ENCODE measurements at regions not wholly inside any gene's neighbourhood (a gene's known extent, or its start where the extent isn't known, plus 50 kb on each side); places are given as distances from the start of the nearest gene placed in this dataset.
A peak's percentile ranks its signal among the peaks of the same experiment; 100 is the strongest.

DNA sequence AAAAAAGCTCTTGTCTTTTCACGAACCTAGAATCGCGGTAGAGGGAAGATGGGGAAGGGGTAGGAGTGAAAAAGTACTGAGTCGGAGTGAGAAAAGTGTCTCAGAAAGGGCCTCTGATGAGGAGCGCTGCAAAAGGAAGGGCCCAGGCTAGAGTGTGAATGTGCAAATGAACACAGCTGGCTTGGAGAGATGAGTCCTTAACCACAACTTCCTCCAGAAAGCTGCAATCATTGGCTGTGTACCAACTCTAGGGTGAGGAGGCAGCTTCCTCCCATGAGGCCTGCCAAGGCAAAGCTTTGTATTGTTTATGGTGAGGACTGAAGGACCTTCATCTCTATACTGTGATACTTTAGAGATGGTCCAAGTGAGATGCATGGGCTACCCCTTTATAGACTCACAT lies 566.9 kb upstream of the ANO5 start:
- Histone ChIP-seq H3K27ac (no peak overlapping the region), H3K27me3 (no peaks in the 10 kb centered on the region), H3K4me1 (ENCODE audit: low read depth) (no peaks in the 10 kb centered on the region), H3K4me3 (no peak overlapping the region), H3K36me3 (no peaks in the 10 kb centered on the region), H3K9me3 (ENCODE audit: low read depth) (no peaks in the 10 kb centered on the region)
- TF ChIP-seq, protein P1, sequence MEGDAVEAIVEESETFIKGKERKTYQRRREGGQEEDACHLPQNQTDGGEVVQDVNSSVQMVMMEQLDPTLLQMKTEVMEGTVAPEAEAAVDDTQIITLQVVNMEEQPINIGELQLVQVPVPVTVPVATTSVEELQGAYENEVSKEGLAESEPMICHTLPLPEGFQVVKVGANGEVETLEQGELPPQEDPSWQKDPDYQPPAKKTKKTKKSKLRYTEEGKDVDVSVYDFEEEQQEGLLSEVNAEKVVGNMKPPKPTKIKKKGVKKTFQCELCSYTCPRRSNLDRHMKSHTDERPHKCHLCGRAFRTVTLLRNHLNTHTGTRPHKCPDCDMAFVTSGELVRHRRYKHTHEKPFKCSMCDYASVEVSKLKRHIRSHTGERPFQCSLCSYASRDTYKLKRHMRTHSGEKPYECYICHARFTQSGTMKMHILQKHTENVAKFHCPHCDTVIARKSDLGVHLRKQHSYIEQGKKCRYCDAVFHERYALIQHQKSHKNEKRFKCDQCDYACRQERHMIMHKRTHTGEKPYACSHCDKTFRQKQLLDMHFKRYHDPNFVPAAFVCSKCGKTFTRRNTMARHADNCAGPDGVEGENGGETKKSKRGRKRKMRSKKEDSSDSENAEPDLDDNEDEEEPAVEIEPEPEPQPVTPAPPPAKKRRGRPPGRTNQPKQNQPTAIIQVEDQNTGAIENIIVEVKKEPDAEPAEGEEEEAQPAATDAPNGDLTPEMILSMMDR (IDR thresholded peaks at IDR 0.05; ENCODE audit: low read depth, low read length) = no peak
- peak in 1 of 2 donors; percentile 0 for DNase-seq (ENCODE audit: low read depth in 1 of 2, low spot score in 1 of 2)

DNA sequence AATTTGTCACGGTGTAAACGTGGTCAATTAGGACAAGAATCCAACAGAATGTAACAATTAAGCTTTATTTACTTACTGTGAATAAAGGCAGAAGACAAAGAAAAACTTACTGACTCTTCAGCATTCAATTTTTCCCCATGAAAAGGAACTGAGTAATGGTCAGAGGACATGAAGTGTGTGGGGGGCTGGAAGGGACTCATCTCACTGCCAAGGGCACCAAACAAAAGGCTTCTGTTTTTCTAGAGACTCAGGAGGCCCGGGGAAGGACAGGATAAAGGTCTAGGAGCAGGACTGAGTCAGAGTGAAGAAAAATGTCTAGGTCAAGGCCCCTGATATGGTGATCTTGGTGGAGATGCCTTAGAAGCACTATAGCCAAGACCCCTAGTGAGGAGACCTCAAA lies 564.2 kb upstream of the ANO5 start:
- H3K9me3 ChIP-seq (ENCODE audit: low read depth) = no peaks in the 10 kb centered on the region
- H3K4me3 ChIP-seq = no peak overlapping the region
- no peaks in the 10 kb centered on the region for H3K27me3 ChIP-seq
- no peaks in the 10 kb centered on the region for H3K36me3 ChIP-seq
- no peaks in the 10 kb centered on the region for H3K4me1 ChIP-seq (ENCODE audit: low read depth)
- TF ChIP-seq, protein P1 (IDR thresholded peaks at IDR 0.05; ENCODE audit: low read depth, low read length) = no peak
- no peak for DNase-seq (ENCODE audit: low read depth in 1 of 2, low spot score in 1 of 2)
- no peak overlapping the region for H3K27ac ChIP-seq

DNA sequence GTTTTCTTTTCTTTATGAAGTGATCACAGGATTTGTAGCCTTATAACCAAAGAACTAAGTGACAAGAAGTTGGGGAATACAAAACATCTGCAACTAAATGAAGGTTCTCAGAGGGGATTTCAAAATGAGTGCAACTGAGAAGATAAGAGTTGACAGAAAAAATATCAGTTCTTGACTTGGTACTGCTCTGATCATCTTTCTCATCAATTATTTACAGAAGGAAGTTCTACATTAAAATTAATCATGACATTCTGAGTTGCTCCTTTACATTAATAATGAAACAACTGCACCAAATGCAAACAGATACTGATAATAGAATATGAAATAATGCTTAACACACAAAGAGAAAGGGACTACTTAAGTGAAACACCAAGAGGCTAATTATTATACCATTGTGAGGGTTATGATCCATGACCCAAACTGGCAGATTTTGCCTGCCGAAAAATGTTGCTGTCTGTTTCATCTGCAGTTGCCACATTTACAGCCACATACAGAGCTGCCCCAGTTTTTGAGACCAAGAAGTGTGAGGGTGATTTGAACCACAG lies 561.9 kb upstream of the ANO5 start:
- H3K4me1 ChIP-seq (ENCODE audit: low read depth) = no peaks in the 10 kb centered on the region
- no peaks in the 10 kb centered on the region for H3K27me3 ChIP-seq
- DNase-seq (ENCODE audit: low read depth in 1 of 2, low spot score in 1 of 2) = no peak
- no peak overlapping the region for H3K27ac ChIP-seq
- TF ChIP-seq, protein P1 (IDR thresholded peaks at IDR 0.05; ENCODE audit: low read depth, low read length) = no peak
- H3K9me3 ChIP-seq (ENCODE audit: low read depth) = no peaks in the 10 kb centered on the region
- H3K36me3 ChIP-seq = no peaks in the 10 kb centered on the region
- H3K4me3 ChIP-seq = no peak overlapping the region

DNA sequence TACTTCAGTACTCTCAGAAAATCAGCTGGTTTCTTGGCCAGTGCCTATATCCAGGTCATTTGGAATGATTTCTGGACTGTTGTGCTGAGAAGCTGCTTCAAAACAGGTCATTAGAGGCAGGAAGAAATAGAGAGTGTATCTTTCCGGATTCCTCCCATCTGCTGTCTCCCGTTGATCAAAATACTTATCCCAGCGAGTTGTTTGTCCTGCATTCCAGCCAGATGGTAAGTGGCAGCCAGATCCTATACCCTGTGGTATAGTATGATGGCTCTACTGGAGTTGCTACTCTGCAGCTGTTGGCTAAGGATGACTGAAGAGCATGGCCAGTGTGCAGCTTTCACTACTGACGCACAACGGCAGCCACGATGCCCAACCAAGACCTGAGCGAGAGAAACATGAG lies 560.9 kb upstream of the ANO5 start:
- H3K27ac ChIP-seq = no peak overlapping the region
- H3K27me3 ChIP-seq = no peaks in the 10 kb centered on the region
- H3K4me1 ChIP-seq (ENCODE audit: low read depth) = no peaks in the 10 kb centered on the region
- TF ChIP-seq, protein P1 (IDR thresholded peaks at IDR 0.05; ENCODE audit: low read depth, low read length) = no peak
- no peak for DNase-seq (ENCODE audit: low read depth in 1 of 2, low spot score in 1 of 2)
- no peak overlapping the region for H3K4me3 ChIP-seq
- H3K9me3 ChIP-seq (ENCODE audit: low read depth) = no peaks in the 10 kb centered on the region
- H3K36me3 ChIP-seq = no peaks in the 10 kb centered on the region

DNA sequence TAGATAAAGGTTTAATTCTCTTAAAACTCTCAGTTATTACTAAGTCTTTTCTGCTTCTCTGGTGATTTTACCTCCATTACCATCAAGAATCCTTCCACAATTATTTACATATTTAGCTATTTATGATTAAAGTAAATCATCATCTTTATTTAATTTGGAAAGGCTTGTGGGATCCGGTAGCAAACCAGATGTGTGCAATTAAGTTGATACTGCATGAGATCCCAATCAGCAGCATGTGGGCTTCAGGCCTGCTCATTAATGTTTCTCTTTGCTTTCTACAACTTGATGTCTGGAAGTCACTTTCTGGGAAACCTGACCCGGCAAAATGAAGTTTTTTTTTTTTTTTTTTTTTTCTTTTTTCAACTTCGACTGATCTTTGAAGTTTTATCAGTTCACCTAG lies 558.4 kb upstream of the ANO5 start:
- Histone ChIP-seq H3K9me3 (ENCODE audit: low read depth) (no peaks in the 10 kb centered on the region), H3K27ac (no peak overlapping the region), H3K4me1 (ENCODE audit: low read depth) (no peaks in the 10 kb centered on the region), H3K4me3 (no peak overlapping the region), H3K36me3 (no peaks in the 10 kb centered on the region), H3K27me3 (no peaks in the 10 kb centered on the region)
- TF ChIP-seq, protein P1 (IDR thresholded peaks at IDR 0.05; ENCODE audit: low read depth, low read length) = no peak
- DNase-seq (ENCODE audit: low read depth in 1 of 2, low spot score in 1 of 2) = no peak

DNA sequence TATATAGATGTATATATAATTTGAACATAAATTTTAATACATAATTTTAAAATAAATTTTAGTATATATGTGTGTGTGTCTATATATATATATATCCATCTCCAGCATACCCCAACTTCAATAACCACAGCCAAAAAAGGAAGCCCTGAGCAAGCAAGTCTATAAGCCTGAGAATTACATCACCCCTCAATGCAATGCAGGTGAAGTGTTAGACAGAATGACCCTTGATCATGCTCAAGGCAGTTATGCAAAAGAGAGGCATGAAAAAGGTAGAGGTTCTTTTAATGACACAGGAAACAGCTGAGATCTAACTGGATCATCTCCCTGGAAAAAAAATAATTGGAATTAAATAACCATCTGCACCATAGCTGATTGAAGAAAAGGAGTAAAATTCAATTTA lies 557.9 kb upstream of the ANO5 start:
- TF ChIP-seq, protein P1 (IDR thresholded peaks at IDR 0.05; ENCODE audit: low read depth, low read length) = no peak
- no peaks in the 10 kb centered on the region for H3K4me1 ChIP-seq (ENCODE audit: low read depth)
- no peak for DNase-seq (ENCODE audit: low read depth in 1 of 2, low spot score in 1 of 2)

More for the DNA sequence above, 557.9 kb upstream of the ANO5 start:
- H3K4me3 ChIP-seq = no peak overlapping the region
- no peak overlapping the region for H3K27ac ChIP-seq
- no peaks in the 10 kb centered on the region for H3K9me3 ChIP-seq (ENCODE audit: low read depth)
- no peaks in the 10 kb centered on the region for H3K36me3 ChIP-seq
- no peaks in the 10 kb centered on the region for H3K27me3 ChIP-seq

Measured in cardiac muscle cell (in vitro differentiated cells and primary cell).